Adrenal gland (tissue), 9 donors: ENCODE measurements at regions not wholly inside any gene's neighbourhood (a gene's known extent, or its start where the extent isn't known, plus 50 kb on each side); places are given as distances from the start of the nearest gene placed in this dataset.
"Not testable (repeated sequence)": the region's sequence is repeated elsewhere in the genome, so short reads cannot be mapped to it uniquely, and the experiment has no call there.

ENCODE experiments used
- DNase-seq, 7 donors: peaks; one replicate each; pipeline ENCODE4 v3.0.0-alpha.2; 2019 to 2020
- H3K27ac ChIP-seq, 5 donors: fragments of 200-600 bp; sonication (generic) in 4 of 5; 1 replicate in 3 of 5; 2 replicates in 2 of 5; pipeline versions ENCODE4 v1.5.1 to v1.8.0; 2016 to 2020; ENCODE audit warnings: mild to moderate bottlenecking in 1 of 5
- H3K27me3 ChIP-seq: fragments of 200-600 bp; 2 replicates; pipeline ENCODE4 v1.8.0; 2021
- H3K36me3 ChIP-seq, 2 donors: fragments of 200-600 bp; replicated peaks in 1 of 2; 1 replicate in 1 of 2; 2 replicates in 1 of 2; pipeline versions ENCODE4 v1.5.1 to v1.8.0; 2018 to 2022
- H3K4me1 ChIP-seq, 2 donors: fragments of 200-600 bp; replicated peaks in 1 of 2; 1 replicate in 1 of 2; 2 replicates in 1 of 2; pipeline versions ENCODE4 v1.5.1 to v1.8.0; 2018 to 2021
- H3K4me3 ChIP-seq, 4 donors: fragments of 200-600 bp; sonication (generic) in 3 of 4; one replicate each; pipeline ENCODE4 v1.5.1; 2016 to 2018
- H3K9me3 ChIP-seq, 3 donors: fragments of 200-600 bp; sonication (generic) in 1 of 3; replicated peaks in 1 of 3; 1 replicate in 2 of 3; 2 replicates in 1 of 3; pipeline versions ENCODE4 v1.5.1 to v1.8.0; 2016 to 2021
- POLR2A ChIP-seq, 2 donors: fragments of 450-650 bp; IDR thresholded peaks; one replicate each; pipeline ENCODE4 v1.6.1; 2017; ENCODE audit warnings: antibody characterized with exemption in 2 of 2, mild to moderate bottlenecking in 2 of 2, moderate library complexity in 1 of 2
- WGBS, 4 donors: extraction: QIAGEN DNeasy Blood & Tissue Kit in 2 of 4; methylation state at CpG; one replicate each; pipeline versions ENCODE4 v1.1.5 to v1.1.7; 2013 to 2017; 5-methylcytosine and 5-hydroxymethylcytosine counted together
- intact Hi-C, 2 donors: fragments of 100-400 bp; cut with DNase I; formaldehyde crosslinking; loops; one replicate each; pipeline versions ENCODE4 v1.14.1 to v1.15.0; 2022 to 2023
- TF ChIP-seq, protein P1 (sequence below), 6 experiments: fragments of 450-650 bp in 4 of 6; fragments of 200-600 bp in 2 of 6; sonication (generic) in 1 of 6; IDR thresholded peaks; 1 replicate in 5 of 6; 2 replicates in 1 of 6; pipeline versions ENCODE4 v1.5.1 to v1.8.0; 2016 to 2021; ENCODE audit warnings: antibody characterized with exemption in 6 of 6, mild to moderate bottlenecking in 2 of 6, moderate library complexity in 1 of 6
- donor health status: healthy with polysubstance abuse.
- donor health status: Bipolar disorder and iron deficiency.
- donor health status: DM: yes; HTN: yes; CAD: no.
- donor health status: DM: no; HTN: no; CAD: no.
- donor health status: DM: no; HTN: no; CAD: no.

DNA sequence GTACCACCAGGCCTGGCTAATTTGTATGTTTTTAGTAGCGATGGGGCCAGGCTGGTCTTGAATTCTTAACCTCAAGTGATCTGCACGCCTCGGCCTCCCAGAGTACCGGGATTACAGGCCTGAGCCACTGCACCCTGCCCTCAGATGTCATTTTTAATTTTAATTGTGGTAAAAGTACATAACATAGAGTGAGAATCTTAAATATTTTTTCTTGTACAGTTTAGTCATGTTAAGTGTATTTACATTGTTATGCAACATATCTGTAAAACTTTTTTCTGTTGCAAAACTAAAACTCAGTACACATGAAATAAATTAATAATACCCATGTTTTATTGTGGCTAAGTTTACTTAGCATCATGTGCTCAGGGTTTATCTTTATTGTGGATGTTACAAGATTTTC is 231.4 kb downstream of the ALG10 start:
- 51 to 68% (median 65%) methylated on average over 4 of the region's 4 CpGs for WGBS, 4 donors

DNA sequence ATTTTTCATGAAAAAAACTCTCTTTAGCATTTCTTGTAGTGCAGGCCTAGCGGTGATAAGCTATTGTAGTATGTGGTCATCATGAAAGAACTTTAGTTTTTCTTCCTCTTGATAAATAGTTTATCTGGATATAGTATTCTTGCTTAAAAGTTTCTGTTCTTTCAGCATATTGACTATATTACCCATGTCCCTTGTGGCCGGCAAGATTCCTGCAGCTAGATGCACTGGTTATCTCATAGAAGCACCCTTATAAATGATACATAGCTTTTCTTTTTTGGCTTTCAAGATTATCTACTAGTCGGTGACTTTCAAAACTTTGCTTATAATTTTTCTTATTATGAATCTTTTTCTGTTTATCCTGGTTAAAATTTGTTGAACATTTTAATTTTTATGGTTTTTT is 234.8 kb downstream of the ALG10 start:
- intact Hi-C loops: no loop called here
- Histone ChIP-seq H3K4me3 (no peak overlapping the region), H3K4me1 (no peaks in the 10 kb centered on the region), H3K9me3 (no peaks in the 10 kb centered on the region), H3K27ac (no peak overlapping the region), H3K36me3 (no peaks in the 10 kb centered on the region), H3K27me3 (no peaks in the 10 kb centered on the region)
- DNase-seq: no peak
- WGBS, 4 donors: 84 to 88% (median 86%) methylated on average over 3 of the region's 3 CpGs
- TF ChIP-seq, protein P1, sequence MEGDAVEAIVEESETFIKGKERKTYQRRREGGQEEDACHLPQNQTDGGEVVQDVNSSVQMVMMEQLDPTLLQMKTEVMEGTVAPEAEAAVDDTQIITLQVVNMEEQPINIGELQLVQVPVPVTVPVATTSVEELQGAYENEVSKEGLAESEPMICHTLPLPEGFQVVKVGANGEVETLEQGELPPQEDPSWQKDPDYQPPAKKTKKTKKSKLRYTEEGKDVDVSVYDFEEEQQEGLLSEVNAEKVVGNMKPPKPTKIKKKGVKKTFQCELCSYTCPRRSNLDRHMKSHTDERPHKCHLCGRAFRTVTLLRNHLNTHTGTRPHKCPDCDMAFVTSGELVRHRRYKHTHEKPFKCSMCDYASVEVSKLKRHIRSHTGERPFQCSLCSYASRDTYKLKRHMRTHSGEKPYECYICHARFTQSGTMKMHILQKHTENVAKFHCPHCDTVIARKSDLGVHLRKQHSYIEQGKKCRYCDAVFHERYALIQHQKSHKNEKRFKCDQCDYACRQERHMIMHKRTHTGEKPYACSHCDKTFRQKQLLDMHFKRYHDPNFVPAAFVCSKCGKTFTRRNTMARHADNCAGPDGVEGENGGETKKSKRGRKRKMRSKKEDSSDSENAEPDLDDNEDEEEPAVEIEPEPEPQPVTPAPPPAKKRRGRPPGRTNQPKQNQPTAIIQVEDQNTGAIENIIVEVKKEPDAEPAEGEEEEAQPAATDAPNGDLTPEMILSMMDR (IDR thresholded peaks at IDR 0.05): no peak
- no peak for TF ChIP-seq POLR2A (IDR thresholded peaks at IDR 0.05)

More for the DNA sequence above, 231.4 kb downstream of the ALG10 start:
- no peaks in the 10 kb centered on the region for H3K9me3 ChIP-seq
- H3K4me1 ChIP-seq: no peaks in the 10 kb centered on the region
- TF ChIP-seq, protein P1 (IDR thresholded peaks at IDR 0.05): no peak
- no peak for TF ChIP-seq POLR2A (IDR thresholded peaks at IDR 0.05)
- DNase-seq: no peak
- no peak overlapping the region for H3K27ac ChIP-seq
- no peak overlapping the region for H3K4me3 ChIP-seq
- intact Hi-C loops: no loop called here
- H3K27me3 ChIP-seq: no peaks in the 10 kb centered on the region
- H3K36me3 ChIP-seq: no peaks in the 10 kb centered on the region

DNA sequence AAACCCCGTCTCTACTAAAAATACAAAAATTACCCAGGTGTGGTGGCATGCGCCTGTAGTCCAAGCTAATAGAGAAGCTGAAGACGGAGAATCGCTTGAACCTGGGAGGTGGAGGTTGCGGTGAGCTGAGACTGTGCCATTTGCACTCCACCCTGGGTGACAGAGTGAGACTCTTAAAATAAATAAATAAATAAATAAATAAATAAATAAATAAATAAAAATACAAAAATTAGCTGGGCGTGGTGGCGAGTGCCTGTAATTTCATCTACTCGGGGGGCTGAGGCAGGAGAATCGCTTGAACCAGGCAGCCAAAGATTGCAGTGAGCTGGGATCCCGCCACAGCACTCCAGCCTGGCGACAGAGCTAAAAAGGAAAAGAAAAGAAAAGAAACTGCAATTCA is 239.8 kb downstream of the ALG10 start:
- H3K4me1 ChIP-seq, H3K4me3 ChIP-seq, H3K36me3 ChIP-seq, H3K9me3 ChIP-seq, H3K27me3 ChIP-seq, H3K27ac ChIP-seq, DNase-seq, intact Hi-C loops: not testable (repeated sequence)
- WGBS, 4 donors: 89 to 91% (median 90%) methylated on average over 11 of the region's 11 CpGs

DNA sequence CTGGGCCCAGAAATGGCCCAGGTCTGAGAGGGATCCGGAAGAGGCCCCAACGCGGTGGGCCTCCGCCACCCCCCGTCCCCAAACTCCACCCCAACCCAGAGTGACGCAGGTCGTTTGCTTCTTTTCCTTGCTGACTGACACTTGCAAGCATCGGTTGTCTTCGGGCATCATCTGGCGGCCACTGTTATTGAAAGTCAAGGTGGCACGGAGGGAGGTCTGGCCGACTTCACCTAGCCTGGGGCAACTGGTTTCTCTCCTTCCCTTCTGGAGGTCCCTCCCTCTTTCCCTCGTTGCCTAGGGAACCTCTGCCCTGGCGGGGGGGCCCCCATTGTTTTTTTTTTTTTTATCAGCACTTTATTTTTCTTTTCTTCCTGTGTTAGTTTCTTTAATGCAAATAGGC is 241.8 kb downstream of the ALG10 start:
- Histone ChIP-seq H3K36me3 (no peaks in the 10 kb centered on the region), H3K4me3 (no peak overlapping the region), H3K4me1 (no peaks in the 10 kb centered on the region), H3K27ac (no peak overlapping the region), H3K27me3 (no peaks in the 10 kb centered on the region), H3K9me3 (no peaks in the 10 kb centered on the region)
- WGBS, 4 donors: 66 to 77% (median 73%) methylated on average over 11 to 14 of the region's 14 CpGs
- intact Hi-C loops: no loop called here
- TF ChIP-seq, protein P1 (IDR thresholded peaks at IDR 0.05): no peak
- TF ChIP-seq POLR2A (IDR thresholded peaks at IDR 0.05): no peak
- no peak for DNase-seq

DNA sequence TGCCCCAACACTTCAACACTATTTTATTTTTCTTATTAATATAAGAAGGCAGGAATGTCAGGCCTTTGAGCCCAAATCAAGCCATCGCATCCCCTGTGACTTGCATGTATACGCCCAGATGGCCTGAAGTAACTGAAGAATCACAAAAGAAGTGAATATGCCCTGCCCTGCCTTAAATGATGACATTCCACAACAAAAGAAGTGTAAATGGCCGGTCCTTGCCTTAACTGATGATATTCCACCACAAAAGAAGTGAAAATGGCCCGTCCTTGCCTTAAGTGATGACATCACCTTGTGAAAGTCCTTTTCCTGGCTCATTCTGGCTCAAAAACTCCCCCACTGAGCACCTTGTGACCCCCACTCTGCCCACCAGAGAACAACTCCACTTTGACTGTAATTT is 251.4 kb downstream of the ALG10 start:
- intact Hi-C loops, H3K4me1 ChIP-seq, DNase-seq, H3K27ac ChIP-seq, H3K36me3 ChIP-seq, H3K27me3 ChIP-seq, H3K9me3 ChIP-seq, H3K4me3 ChIP-seq: not testable (repeated sequence)
- 58 to 70% (median 64%) methylated on average over 4 of the region's 4 CpGs for WGBS, 4 donors
